Astrocyte (in vitro differentiated cells and primary cell): ENCODE measurements at regions not wholly inside any gene's neighbourhood (a gene's known extent, or its start where the extent isn't known, plus 50 kb on each side); places are given as distances from the start of the nearest gene placed in this dataset.

Experiments
- CTCF ChIP-seq: IDR thresholded peaks from 2 replicates; pipeline ENCODE4 v1.5.1; 2011; ENCODE audit warnings: low read depth, mild to moderate bottlenecking, inconsistent platforms, low read length, moderate library complexity; ENCODE audit not compliant: insufficient read depth
- EZH2 ChIP-seq: IDR thresholded peaks from 2 replicates; pipeline ENCODE4 v1.6.1; 2012; ENCODE audit warnings: mild to moderate bottlenecking, low read length, inconsistent platforms; ENCODE audit not compliant: insufficient read depth

DNA sequence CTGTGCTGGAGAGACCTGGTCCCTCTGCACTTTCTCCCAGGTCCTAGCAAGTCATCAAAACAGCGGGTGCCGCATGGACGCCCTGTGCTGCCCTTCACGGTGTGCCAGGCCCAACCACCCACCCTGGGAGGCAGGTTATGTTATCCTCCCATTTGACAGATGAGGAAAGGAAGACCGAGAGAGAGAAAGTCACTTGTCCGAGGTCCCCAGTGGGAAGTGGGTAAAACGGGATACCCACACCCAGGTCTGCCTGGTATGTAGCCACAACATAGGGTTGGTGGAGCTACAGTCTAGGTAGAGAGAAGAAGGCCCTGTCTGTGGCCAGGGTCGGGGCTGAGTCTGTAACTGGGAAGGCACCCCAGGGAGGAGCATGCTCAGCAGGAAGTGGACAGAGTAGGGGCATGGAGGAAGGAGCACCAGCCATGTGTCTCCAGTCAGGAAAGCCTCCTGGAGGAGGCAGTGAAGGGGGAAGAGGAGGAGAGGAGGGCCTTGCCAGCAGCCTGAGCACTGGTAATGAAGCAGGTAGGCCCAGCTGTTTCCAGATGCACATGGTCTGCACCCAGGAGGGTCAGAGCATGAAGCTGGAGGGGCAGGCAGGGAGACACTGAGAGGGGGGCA, 98.4 kb downstream of the ZFP36L2 start:
- no peak for TF ChIP-seq CTCF
- TF ChIP-seq EZH2 = no peak
